ENCODE measurements at regions not wholly inside any gene's neighbourhood (a gene's known extent, or its start where the extent isn't known, plus 50 kb on each side); places are given as distances from the start of the nearest gene placed in this dataset.

DNA sequence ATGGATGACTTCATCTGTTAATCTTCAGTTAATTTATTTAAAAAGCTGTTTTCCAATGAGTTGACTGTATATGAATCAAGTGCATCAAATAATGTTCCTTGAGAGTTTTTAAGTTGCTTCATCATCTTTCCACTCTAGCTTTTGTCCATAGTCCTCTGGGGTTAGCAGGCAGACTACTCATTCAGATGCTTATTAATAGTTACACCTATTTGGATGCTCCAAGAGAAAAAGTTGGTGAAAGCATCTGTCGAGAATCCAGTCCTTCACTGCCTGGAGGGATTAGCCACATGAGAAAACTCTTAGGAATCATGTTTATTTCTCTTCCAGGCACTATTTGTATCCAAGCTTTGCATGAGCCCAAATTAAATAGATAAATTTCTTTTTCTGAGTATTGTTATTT is 70.2 kb downstream of the DACT1 start:
- Histone ChIP-seq H3K36me3 (ENCODE audit: insufficient read depth, low read length) (no peaks in the 10 kb centered on the region), H3K27ac (ENCODE audit: low read depth, low read length) (no peak overlapping the region), H3K27me3 (ENCODE audit: insufficient read depth, low read length) (no peaks in the 10 kb centered on the region), H3K9me3 (ENCODE audit: control insufficient read depth in 1 of 2, low read length in 2 of 2) (no peaks in the 10 kb centered on the region), H3K4me3 (ENCODE audit: low read length in 2 of 2) (no peak overlapping the region), H3K4me1 (ENCODE audit: insufficient read depth, low read length) (no peaks in the 10 kb centered on the region)
- no peaks in the 10 kb centered on the region for H3K4me1 Mint-ChIP-seq
- H3K27ac Mint-ChIP-seq: no peak overlapping the region
- peaks cover 2 to 4% of the 10 kb centered on the region in 2 donors for H3K27me3 Mint-ChIP-seq
- ChIA-PET CTCF (ENCODE audit: partially characterized antibody) (no interaction called here), POLR2A (ENCODE audit: partially characterized antibody) (no interaction called here)
- no peak overlapping the region for H3K4me3 Mint-ChIP-seq
- H3K9me3 Mint-ChIP-seq: peaks cover 0 to 2% (median 0%) of the 10 kb centered on the region in 8 donors
- DNase-seq: no peak
- intact Hi-C loops (cut with micrococcal nuclease): no loop called here
- no peaks in the 10 kb centered on the region for H3K36me3 Mint-ChIP-seq

DNA sequence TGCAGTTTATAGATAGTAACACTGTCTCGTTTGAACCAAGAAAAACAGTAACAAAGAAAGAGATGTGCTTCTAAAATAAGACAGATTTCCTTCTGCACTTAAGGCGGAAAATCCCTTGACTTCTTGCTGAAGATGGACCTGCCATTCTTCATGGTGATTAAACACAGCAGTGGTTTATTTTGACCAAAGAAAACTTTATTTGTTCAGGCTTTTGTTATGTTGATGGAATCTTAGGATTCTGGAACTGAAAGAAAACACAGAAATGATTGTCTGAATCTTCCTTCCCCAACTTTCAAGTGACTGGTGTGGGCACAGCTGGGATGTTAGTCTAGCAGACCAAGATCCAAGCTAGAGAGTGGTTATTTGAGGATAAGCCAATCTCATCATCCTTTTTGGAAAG is 72.2 kb downstream of the DACT1 start:
- H3K9me3 Mint-ChIP-seq: peaks cover 0 to 2% (median 0%) of the 10 kb centered on the region in 8 donors
- H3K4me1 ChIP-seq (ENCODE audit: insufficient read depth, low read length): no peaks in the 10 kb centered on the region
- CTCF ChIA-PET (ENCODE audit: partially characterized antibody): no interaction called here
- no peak overlapping the region for H3K4me3 Mint-ChIP-seq
- no peak for DNase-seq
- peaks cover 2 to 5% of the 10 kb centered on the region in 2 donors for H3K27me3 Mint-ChIP-seq
- H3K27me3 ChIP-seq (ENCODE audit: insufficient read depth, low read length): no peaks in the 10 kb centered on the region
- POLR2A ChIA-PET (ENCODE audit: partially characterized antibody): no interaction called here
- H3K4me3 ChIP-seq (ENCODE audit: low read length in 2 of 2): no peak overlapping the region
- no peaks in the 10 kb centered on the region for H3K9me3 ChIP-seq (ENCODE audit: control insufficient read depth in 1 of 2, low read length in 2 of 2)
- H3K36me3 ChIP-seq (ENCODE audit: insufficient read depth, low read length): no peaks in the 10 kb centered on the region
- no peaks in the 10 kb centered on the region for H3K4me1 Mint-ChIP-seq
- H3K27ac Mint-ChIP-seq: no peak overlapping the region
- no peak overlapping the region for H3K27ac ChIP-seq (ENCODE audit: low read depth, low read length)
- no peaks in the 10 kb centered on the region for H3K36me3 Mint-ChIP-seq
- intact Hi-C loops (cut with micrococcal nuclease): no loop called here

DNA sequence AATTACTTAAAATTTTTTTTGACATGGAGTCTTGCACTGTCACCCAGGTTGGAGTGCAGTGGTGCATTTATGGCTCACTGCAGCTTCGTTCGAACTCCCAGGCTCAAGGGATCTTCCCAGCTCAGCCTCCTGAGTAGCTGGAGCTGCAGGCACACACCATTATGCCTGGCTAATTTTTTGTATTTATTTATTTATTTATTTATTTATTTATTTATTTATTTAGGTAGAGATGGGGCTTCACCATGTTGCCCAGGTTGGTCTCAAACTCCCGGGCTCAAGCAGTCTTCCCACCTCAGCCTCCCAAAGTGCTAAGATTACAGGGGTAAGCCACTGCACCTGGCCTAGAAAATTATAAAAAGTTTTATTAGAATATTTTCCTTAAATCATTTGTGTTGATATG is 73.6 kb downstream of the DACT1 start:
- Histone ChIP-seq H3K27me3 (ENCODE audit: insufficient read depth, low read length) (no peaks in the 10 kb centered on the region), H3K4me1 (ENCODE audit: insufficient read depth, low read length) (no peaks in the 10 kb centered on the region), H3K4me3 (ENCODE audit: low read length in 2 of 2) (no peak overlapping the region), H3K36me3 (ENCODE audit: insufficient read depth, low read length) (no peaks in the 10 kb centered on the region), H3K9me3 (ENCODE audit: control insufficient read depth in 1 of 2, low read length in 2 of 2) (no peaks in the 10 kb centered on the region), H3K27ac (ENCODE audit: low read depth, low read length) (no peak overlapping the region)
- ChIA-PET POLR2A (ENCODE audit: partially characterized antibody) (no interaction called here), CTCF (ENCODE audit: partially characterized antibody) (interaction anchor here (0.6 kb wide), 1 partner anchor 35 kb away, joined by 3 read pairs; no protein-coding TSS in a partner anchor)
- intact Hi-C loops (cut with micrococcal nuclease): no loop called here
- no peaks in the 10 kb centered on the region for H3K36me3 Mint-ChIP-seq
- peaks cover 0 to 2% (median 0%) of the 10 kb centered on the region in 4 donors for H3K4me1 Mint-ChIP-seq
- H3K27ac Mint-ChIP-seq: no peak overlapping the region
- H3K9me3 Mint-ChIP-seq: peaks cover 0 to 2% (median 0%) of the 10 kb centered on the region in 8 donors
- H3K27me3 Mint-ChIP-seq: peaks cover 3 to 8% of the 10 kb centered on the region in 2 donors
- H3K4me3 Mint-ChIP-seq: no peak overlapping the region
- no peak for DNase-seq

DNA sequence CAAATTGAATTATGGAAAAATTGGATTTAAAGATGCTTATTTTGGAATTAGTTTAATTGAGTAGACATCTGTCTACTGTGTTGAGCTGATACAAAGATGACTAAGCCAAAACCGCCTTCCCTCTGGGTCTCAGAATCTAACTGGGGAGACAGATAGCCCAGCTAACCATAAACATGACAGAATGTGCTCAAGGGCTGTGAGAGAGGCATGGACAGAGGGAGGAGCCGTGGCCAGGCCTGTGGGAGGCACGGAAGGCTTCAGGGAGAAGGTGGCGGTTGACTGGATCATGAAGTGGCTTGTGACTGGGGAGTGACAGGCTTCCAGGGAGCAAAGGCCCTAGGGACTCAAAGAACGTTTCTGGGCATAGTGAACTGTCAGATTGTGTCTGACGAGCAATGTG is 74.6 kb downstream of the DACT1 start:
- peaks cover 0 to 2% (median 0%) of the 10 kb centered on the region in 8 donors for H3K9me3 Mint-ChIP-seq
- H3K4me3 Mint-ChIP-seq: no peak overlapping the region

DNA sequence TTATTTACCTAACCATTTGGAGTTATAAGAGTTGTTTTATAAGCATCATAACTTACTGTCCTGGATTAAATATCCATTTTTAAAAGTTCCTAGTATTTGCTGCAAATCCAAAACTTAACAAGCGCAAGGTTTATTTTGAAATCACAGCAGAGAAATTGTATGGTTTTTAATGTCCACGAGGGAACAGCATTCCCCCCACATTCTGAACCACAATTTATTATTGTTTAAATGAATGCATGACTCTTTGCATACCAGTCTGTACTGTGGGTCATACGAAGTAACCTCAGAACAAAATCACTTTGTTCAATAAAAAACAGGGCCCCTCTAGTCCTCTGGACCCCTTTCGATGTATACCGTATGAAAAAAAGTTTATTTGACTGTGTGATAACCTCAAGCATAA is 75.9 kb downstream of the DACT1 start:
- ChIA-PET CTCF (ENCODE audit: partially characterized antibody) (no interaction called here), POLR2A (ENCODE audit: partially characterized antibody) (no interaction called here)
- no peak overlapping the region for H3K4me3 Mint-ChIP-seq
- no peaks in the 10 kb centered on the region for H3K9me3 Mint-ChIP-seq
- H3K36me3 ChIP-seq (ENCODE audit: insufficient read depth, low read length): no peaks in the 10 kb centered on the region
- H3K27me3 Mint-ChIP-seq: peaks cover 5 to 6% of the 10 kb centered on the region in 2 donors
- H3K4me1 Mint-ChIP-seq: peaks cover 0 to 5% (median under 1%) of the 10 kb centered on the region in 4 donors
- no peaks in the 10 kb centered on the region for H3K4me1 ChIP-seq (ENCODE audit: insufficient read depth, low read length)
- H3K9me3 ChIP-seq (ENCODE audit: control insufficient read depth in 1 of 2, low read length in 2 of 2): no peaks in the 10 kb centered on the region
- no peak overlapping the region for H3K4me3 ChIP-seq (ENCODE audit: low read length in 2 of 2)
- no peak overlapping the region for H3K27ac Mint-ChIP-seq
- no peaks in the 10 kb centered on the region for H3K27me3 ChIP-seq (ENCODE audit: insufficient read depth, low read length)
- DNase-seq: no peak
- H3K36me3 Mint-ChIP-seq: no peaks in the 10 kb centered on the region
- H3K27ac ChIP-seq (ENCODE audit: low read depth, low read length): no peak overlapping the region
- intact Hi-C loops (cut with micrococcal nuclease): no loop called here

More for the DNA sequence above, 74.6 kb downstream of the DACT1 start:
- Histone ChIP-seq H3K27me3 (ENCODE audit: insufficient read depth, low read length) (no peaks in the 10 kb centered on the region), H3K4me3 (ENCODE audit: low read length in 2 of 2) (no peak overlapping the region), H3K9me3 (ENCODE audit: control insufficient read depth in 1 of 2, low read length in 2 of 2) (no peaks in the 10 kb centered on the region), H3K4me1 (ENCODE audit: insufficient read depth, low read length) (no peaks in the 10 kb centered on the region), H3K27ac (ENCODE audit: low read depth, low read length) (no peak overlapping the region), H3K36me3 (ENCODE audit: insufficient read depth, low read length) (no peaks in the 10 kb centered on the region)
- intact Hi-C loops (cut with micrococcal nuclease): no loop called here
- Mint-ChIP-seq H3K4me1 (peaks cover 0 to 5% (median 0%) of the 10 kb centered on the region in 4 donors), H3K36me3 (no peaks in the 10 kb centered on the region), H3K27me3 (peaks cover 5 to 8% of the 10 kb centered on the region in 2 donors), H3K27ac (no peak overlapping the region)
- no peak for DNase-seq
- ChIA-PET CTCF (ENCODE audit: partially characterized antibody) (no interaction called here), POLR2A (ENCODE audit: partially characterized antibody) (no interaction called here)

DNA sequence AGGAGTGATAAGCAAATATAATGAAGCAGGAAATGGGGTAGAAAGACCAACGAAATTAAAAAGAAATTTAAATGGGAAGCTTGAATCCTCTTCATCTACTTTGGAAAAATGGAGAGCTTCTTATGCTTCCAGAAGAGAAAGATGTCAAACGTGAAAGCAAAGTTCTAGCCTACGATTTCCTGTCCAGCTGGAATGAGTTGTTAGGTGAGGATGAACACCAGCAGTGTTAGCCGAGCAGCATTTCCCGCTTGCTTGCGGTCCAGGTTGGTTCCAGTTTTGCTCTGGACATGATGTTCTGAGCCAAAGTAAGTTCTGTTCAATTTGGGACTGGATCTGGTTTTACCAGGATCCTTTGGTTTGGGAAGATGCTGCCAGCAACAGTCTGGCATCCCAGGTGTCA is 78.9 kb downstream of the DACT1 start:
- H3K36me3 Mint-ChIP-seq: no peaks in the 10 kb centered on the region
- CTCF ChIA-PET (ENCODE audit: partially characterized antibody): no interaction called here
- Histone ChIP-seq H3K36me3 (ENCODE audit: insufficient read depth, low read length) (no peaks in the 10 kb centered on the region), H3K27me3 (ENCODE audit: insufficient read depth, low read length) (no peaks in the 10 kb centered on the region), H3K4me3 (ENCODE audit: low read length in 2 of 2) (no peak overlapping the region), H3K27ac (ENCODE audit: low read depth, low read length) (no peak overlapping the region), H3K9me3 (ENCODE audit: control insufficient read depth in 1 of 2, low read length in 2 of 2) (no peaks in the 10 kb centered on the region), H3K4me1 (ENCODE audit: insufficient read depth, low read length) (no peaks in the 10 kb centered on the region)
- no peak for DNase-seq
- H3K4me1 Mint-ChIP-seq: peaks cover 0 to 5% (median under 1%) of the 10 kb centered on the region in 4 donors
- no peak overlapping the region for H3K27ac Mint-ChIP-seq
- peaks cover 0 to 3% (median 0%) of the 10 kb centered on the region in 8 donors for H3K9me3 Mint-ChIP-seq
- intact Hi-C loops (cut with micrococcal nuclease): no loop called here
- H3K27me3 Mint-ChIP-seq: peaks cover 3 to 4% of the 10 kb centered on the region in 2 donors
- peak overlapping the region in 1 of 8 donors; percentile 1 for H3K4me3 Mint-ChIP-seq
- POLR2A ChIA-PET (ENCODE audit: partially characterized antibody): no interaction called here

DNA sequence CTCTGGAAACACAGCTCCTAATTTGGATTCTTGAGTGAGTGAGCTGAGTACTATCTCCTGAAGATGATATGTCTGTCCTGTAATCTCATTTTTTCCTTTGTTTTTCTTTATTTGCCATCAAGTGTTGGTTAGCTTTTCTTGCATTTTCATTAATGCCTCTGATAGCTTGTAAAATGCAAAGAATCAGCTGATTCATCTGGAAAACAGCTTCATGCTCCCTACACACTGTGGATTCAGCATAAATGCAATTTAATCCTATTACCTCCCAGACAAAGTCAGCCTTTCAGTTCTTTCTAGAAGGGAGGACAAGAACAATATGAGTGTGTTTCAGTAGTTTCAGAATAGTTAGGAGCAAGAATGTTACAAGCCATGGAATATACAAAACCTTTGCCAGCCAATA is 79.4 kb downstream of the DACT1 start:
- CTCF ChIA-PET (ENCODE audit: partially characterized antibody): no interaction called here
- no peak overlapping the region for H3K27ac ChIP-seq (ENCODE audit: low read depth, low read length)
- no peaks in the 10 kb centered on the region for H3K36me3 Mint-ChIP-seq
- DNase-seq: no peak
- H3K27me3 ChIP-seq (ENCODE audit: insufficient read depth, low read length): no peaks in the 10 kb centered on the region
- H3K4me3 Mint-ChIP-seq: no peak overlapping the region
- peaks cover 3 to 4% of the 10 kb centered on the region in 2 donors for H3K27me3 Mint-ChIP-seq
- H3K4me3 ChIP-seq (ENCODE audit: low read length in 2 of 2): no peak overlapping the region
- peaks cover 0 to 3% (median 0%) of the 10 kb centered on the region in 8 donors for H3K9me3 Mint-ChIP-seq
- no peaks in the 10 kb centered on the region for H3K36me3 ChIP-seq (ENCODE audit: insufficient read depth, low read length)
- peaks cover 0 to 5% (median under 1%) of the 10 kb centered on the region in 4 donors for H3K4me1 Mint-ChIP-seq
- H3K27ac Mint-ChIP-seq: no peak overlapping the region
- POLR2A ChIA-PET (ENCODE audit: partially characterized antibody): no interaction called here
- H3K9me3 ChIP-seq (ENCODE audit: control insufficient read depth in 1 of 2, low read length in 2 of 2): no peaks in the 10 kb centered on the region
- intact Hi-C loops (cut with micrococcal nuclease): no loop called here
- H3K4me1 ChIP-seq (ENCODE audit: insufficient read depth, low read length): no peaks in the 10 kb centered on the region

DNA sequence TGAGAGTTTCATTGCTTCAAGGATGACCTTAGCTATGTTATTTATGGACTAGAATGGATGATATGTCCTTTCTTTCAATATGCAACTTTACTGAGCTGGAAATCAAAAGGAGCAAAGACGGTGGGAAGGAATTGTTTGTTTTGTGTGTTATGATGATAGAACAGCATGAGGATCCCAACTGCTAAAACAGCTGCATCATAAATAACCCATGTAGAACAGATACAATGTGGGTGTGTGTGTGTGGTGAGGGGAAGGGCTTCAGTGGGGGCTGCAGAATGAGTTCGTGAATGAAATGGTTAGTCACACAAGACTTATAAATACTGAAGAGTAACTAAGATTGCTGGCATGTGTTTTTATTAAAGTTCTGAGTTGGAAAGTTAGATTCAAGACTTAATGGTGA is 80.1 kb downstream of the DACT1 start:
- CTCF ChIA-PET (ENCODE audit: partially characterized antibody): no interaction called here
- Histone ChIP-seq H3K36me3 (ENCODE audit: insufficient read depth, low read length) (no peaks in the 10 kb centered on the region), H3K27ac (ENCODE audit: low read depth, low read length) (no peak overlapping the region), H3K27me3 (ENCODE audit: insufficient read depth, low read length) (no peaks in the 10 kb centered on the region), H3K4me1 (ENCODE audit: insufficient read depth, low read length) (no peaks in the 10 kb centered on the region), H3K9me3 (ENCODE audit: control insufficient read depth in 1 of 2, low read length in 2 of 2) (no peaks in the 10 kb centered on the region), H3K4me3 (ENCODE audit: low read length in 2 of 2) (no peak overlapping the region)
- peaks cover 3 to 4% of the 10 kb centered on the region in 2 donors for H3K27me3 Mint-ChIP-seq
- H3K36me3 Mint-ChIP-seq: no peaks in the 10 kb centered on the region
- peaks cover 0 to 5% (median under 1%) of the 10 kb centered on the region in 4 donors for H3K4me1 Mint-ChIP-seq
- H3K4me3 Mint-ChIP-seq: peak overlapping the region in 1 of 8 donors; percentile 4
- no peak overlapping the region for H3K27ac Mint-ChIP-seq
- no peak for DNase-seq
- intact Hi-C loops (cut with micrococcal nuclease): no loop called here
- H3K9me3 Mint-ChIP-seq: peaks cover 0 to 3% (median 0%) of the 10 kb centered on the region in 8 donors
- POLR2A ChIA-PET (ENCODE audit: partially characterized antibody): no interaction called here
